ENCODE measurements at regions not wholly inside any gene's neighbourhood (a gene's known extent, or its start where the extent isn't known, plus 50 kb on each side); places are given as distances from the start of the nearest gene placed in this dataset.

DNA sequence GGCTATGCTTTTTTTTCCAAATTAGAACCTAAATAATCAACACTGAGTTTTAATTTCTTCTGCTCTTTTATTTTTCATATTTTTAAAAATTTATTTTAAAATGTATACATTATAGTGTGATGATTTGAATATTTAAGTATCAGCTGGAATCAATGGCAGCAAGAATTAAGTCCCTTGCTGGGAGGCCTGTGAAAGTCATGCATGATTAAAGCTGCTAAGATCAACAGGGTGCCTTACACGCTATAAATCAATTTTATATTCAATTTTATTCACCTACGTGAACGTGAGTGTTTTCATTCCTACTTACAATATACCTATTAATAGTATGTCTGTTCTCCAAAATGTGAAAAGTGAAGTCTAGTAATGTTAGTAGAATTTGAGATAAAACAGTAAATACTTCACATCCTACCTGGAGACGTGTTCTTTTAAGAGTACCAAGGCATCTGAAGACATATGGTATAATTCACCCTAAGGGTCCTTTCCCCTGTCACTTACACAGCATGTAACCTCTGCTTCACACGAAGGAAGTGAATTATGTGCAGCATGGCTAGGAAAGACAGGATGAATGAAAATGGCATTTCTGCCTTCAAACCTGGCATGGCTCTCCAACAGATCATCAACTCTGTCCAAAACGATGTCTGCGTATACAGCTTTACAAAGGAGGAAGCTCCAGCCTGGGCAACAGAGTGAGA lies 640.4 kb upstream of the ROBO1 start:
- TF ChIP-seq, protein P1, sequence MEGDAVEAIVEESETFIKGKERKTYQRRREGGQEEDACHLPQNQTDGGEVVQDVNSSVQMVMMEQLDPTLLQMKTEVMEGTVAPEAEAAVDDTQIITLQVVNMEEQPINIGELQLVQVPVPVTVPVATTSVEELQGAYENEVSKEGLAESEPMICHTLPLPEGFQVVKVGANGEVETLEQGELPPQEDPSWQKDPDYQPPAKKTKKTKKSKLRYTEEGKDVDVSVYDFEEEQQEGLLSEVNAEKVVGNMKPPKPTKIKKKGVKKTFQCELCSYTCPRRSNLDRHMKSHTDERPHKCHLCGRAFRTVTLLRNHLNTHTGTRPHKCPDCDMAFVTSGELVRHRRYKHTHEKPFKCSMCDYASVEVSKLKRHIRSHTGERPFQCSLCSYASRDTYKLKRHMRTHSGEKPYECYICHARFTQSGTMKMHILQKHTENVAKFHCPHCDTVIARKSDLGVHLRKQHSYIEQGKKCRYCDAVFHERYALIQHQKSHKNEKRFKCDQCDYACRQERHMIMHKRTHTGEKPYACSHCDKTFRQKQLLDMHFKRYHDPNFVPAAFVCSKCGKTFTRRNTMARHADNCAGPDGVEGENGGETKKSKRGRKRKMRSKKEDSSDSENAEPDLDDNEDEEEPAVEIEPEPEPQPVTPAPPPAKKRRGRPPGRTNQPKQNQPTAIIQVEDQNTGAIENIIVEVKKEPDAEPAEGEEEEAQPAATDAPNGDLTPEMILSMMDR (IDR thresholded peaks at IDR 0.05; ENCODE audit: insufficient read depth, low read length): no peak
- no peak for DNase-seq (ENCODE audit: low read depth)

DNA sequence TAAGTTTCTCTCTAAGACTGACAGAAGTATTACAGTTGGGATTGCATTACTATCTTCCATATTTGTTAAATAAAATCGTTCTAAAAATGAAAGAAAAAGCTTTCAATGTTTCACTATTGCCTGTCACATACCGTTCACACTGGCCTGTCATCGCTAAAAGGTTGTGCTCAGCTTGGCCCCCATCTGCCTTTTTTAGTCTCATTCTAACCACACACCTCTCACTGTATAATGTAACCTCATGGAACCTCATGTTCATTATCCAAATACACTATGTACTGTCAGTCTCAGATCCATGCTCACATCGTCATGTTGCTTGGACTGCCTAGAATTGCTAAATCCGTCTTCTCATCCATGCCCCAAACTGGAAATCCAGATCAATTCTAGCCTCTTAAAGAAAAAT lies 637.8 kb upstream of the ROBO1 start:
- TF ChIP-seq, protein P1 (IDR thresholded peaks at IDR 0.05; ENCODE audit: insufficient read depth, low read length): no peak
- DNase-seq (ENCODE audit: low read depth): no peak

More for the DNA sequence above, 640.4 kb upstream of the ROBO1 start:
- no peak overlapping the region for H3K4me3 ChIP-seq (ENCODE audit: low read depth, low read length)

DNA sequence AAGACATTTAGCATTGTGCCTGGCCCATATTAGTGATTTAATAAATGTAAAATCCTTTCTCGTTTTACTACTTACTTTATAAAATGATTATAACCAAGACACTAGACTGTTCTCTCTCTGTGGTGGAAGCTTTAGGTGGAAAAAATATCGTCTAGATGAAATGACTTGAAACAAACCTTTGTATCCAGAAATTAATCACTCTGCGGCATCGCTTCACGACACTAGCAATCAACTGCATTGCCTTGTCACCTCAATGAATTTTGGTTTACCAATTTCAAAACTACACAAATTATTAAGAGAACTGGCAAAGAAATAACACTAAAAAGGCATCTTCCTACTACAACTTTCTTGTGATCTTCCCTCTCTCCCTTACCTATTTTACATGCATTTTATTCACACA lies 627.2 kb upstream of the ROBO1 start:
- H3K4me3 ChIP-seq (ENCODE audit: low read depth, low read length): no peak overlapping the region
- no peak for DNase-seq (ENCODE audit: low read depth)
- TF ChIP-seq, protein P1 (IDR thresholded peaks at IDR 0.05; ENCODE audit: insufficient read depth, low read length): no peak

More for the DNA sequence above, 637.8 kb upstream of the ROBO1 start:
- H3K4me3 ChIP-seq (ENCODE audit: low read depth, low read length): no peak overlapping the region

DNA sequence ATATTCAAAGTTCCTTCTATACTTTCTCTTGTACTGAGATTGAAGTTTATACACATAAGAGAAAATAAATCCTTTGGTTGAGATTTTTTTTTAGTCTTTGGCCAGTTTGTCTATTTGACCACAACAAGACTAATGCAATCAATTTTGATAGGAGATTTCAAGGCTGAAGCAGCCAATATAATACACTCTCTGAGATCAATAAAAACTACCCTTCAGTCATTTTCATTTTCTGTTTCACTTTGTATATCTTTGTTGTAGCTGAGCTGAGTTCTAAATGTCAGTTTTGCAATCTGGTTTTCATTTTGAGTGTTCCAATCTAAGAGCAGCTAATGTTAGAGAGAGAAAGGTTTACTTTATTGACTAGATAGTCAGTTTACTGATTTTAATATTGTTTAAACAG lies 623.8 kb upstream of the ROBO1 start:
- no peak overlapping the region for H3K4me3 ChIP-seq (ENCODE audit: low read depth, low read length)
- no peak for DNase-seq (ENCODE audit: low read depth)
- TF ChIP-seq, protein P1 (IDR thresholded peaks at IDR 0.05; ENCODE audit: insufficient read depth, low read length): no peak

DNA sequence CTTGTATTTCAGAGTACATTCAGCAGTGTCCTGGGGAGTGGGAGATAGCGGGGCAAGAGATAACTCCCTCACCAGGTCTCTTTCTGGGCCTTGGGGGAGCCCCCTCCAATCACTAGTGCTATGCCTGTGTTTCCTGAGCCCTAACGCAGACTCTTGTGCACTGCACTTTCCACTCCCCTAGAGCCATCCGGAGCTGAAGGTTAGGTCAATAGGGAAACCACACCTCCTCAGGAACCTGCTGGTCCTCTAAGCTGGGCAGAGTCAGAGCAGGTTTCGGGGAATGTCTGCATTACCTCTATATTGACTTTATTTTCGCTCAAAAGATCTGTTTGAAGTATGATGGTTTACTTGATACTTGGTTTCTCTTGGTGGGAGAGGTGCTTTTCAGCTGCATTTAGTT lies 617.0 kb upstream of the ROBO1 start:
- TF ChIP-seq, protein P1 (IDR thresholded peaks at IDR 0.05; ENCODE audit: insufficient read depth, low read length): no peak
- no peak overlapping the region for H3K4me3 ChIP-seq (ENCODE audit: low read depth, low read length)
- no peak for DNase-seq (ENCODE audit: low read depth)

DNA sequence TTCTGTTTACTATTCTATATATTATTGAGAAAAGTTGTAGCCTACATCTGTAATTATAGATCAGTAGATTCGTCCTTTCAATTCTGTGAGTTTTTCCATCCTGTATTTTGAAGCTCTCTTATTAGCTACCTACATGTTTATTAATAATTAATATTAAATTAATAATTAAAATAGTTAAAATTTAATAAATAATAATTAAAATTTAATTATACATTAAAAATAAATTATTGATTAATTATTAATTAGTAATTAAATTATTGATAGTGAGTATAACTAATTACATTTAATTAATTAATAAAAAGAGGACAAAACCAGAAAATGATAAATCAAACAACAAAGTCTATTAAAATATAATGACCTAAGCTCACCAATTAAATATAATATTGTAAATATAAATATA lies 606.6 kb upstream of the ROBO1 start:
- H3K4me3 ChIP-seq (ENCODE audit: low read depth, low read length): no peak overlapping the region
- no peak for DNase-seq (ENCODE audit: low read depth)
- TF ChIP-seq, protein P1 (IDR thresholded peaks at IDR 0.05; ENCODE audit: insufficient read depth, low read length): no peak

DNA sequence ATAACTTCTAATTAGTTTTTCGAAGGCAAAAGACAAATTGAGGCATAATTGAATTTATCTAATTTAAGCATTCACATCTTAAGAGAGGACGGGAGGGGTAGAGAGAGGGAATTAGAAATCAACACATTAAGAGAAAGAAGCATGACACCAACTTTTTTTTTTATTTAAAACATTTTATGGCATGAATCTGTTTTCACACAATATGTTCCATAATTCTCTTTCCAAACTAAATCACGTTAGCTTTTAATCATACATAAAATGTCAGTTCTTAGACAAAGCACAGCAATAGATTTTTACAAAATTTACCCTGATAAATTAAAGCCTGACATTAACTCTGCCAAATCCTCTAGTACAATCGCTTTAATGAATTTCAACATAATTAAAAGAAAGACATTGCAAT lies 600.8 kb upstream of the ROBO1 start:
- H3K4me3 ChIP-seq (ENCODE audit: low read depth, low read length): no peak overlapping the region
- TF ChIP-seq, protein P1 (IDR thresholded peaks at IDR 0.05; ENCODE audit: insufficient read depth, low read length): no peak
- DNase-seq (ENCODE audit: low read depth): no peak
